ENCODE measurements at regions not wholly inside any gene's neighbourhood (a gene's known extent, or its start where the extent isn't known, plus 50 kb on each side); places are given as distances from the start of the nearest gene placed in this dataset.

DNA sequence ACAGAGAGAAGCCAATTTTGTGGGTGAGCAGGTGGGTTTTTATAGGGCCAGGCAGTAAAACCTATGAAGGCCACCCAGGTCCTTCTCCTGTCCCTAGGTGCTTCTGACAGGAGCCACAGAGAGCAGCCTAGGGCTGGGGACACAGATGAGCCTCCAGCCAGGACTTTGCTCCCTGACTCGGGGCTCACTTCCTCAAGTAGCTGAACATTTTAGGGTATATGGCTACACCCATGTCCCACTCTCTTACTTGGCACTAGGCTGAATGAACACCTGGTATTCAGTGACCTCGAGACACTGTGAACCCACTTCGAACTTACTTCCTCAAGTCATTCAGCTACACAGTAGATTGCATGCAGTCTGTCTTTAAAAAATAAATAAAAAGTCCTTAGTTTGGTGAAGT lies 217.3 kb downstream of the MID1IP1 start:
- no peak for TF ChIP-seq ZNF274 (IDR thresholded peaks at IDR 0.05; ENCODE audit: low read depth, low read length)
- no peak for TF ChIP-seq SUZ12 (IDR thresholded peaks at IDR 0.05; ENCODE audit: extremely low read depth, insufficient read depth, insufficient read length)
- TF ChIP-seq YY1 (IDR thresholded peaks at IDR 0.05; ENCODE audit: insufficient read depth, insufficient read length), result no peak

Measured in NT2/D1 (cell line).